ENCODE measurements at regions not wholly inside any gene's neighbourhood (a gene's known extent, or its start where the extent isn't known, plus 50 kb on each side); places are given as distances from the start of the nearest gene placed in this dataset.

DNA sequence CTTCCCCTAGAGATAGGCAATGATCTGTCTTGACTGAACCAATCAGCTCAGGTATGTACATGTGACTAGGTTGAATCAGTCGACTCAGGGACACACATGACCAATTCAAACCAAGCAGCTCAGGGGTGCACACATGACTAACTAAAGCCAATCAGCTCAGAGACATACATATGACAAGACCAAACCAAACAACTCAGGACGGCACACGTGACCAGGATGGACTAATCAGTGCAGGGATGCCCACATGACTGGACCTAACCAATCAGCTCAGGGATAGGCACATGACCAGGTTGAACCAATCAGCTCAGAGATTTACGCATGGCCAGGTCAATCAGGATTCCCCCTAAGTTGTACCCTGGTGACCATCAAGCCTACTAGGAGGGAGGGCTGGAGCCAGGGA, 310.3 kb downstream of the CDH26 start:
- no peak for TF ChIP-seq CTCF (IDR thresholded peaks at IDR 0.05)
- Mint-ChIP-seq H3K27me3 (ENCODE audit: low read depth) (peaks cover 28% of the 10 kb centered on the region), H3K27ac (ENCODE audit: unreplicated experiment) (no peak overlapping the region), H3K36me3 (ENCODE audit: low read depth) (no peaks in the 10 kb centered on the region), H3K9me3 (ENCODE audit: low read depth) (peaks cover 3% of the 10 kb centered on the region), H3K4me1 (ENCODE audit: low read depth) (no peaks in the 10 kb centered on the region), H3K4me3 (ENCODE audit: unreplicated experiment) (no peak overlapping the region)
- DNase-seq (ENCODE audit: low spot score): no peak

DNA sequence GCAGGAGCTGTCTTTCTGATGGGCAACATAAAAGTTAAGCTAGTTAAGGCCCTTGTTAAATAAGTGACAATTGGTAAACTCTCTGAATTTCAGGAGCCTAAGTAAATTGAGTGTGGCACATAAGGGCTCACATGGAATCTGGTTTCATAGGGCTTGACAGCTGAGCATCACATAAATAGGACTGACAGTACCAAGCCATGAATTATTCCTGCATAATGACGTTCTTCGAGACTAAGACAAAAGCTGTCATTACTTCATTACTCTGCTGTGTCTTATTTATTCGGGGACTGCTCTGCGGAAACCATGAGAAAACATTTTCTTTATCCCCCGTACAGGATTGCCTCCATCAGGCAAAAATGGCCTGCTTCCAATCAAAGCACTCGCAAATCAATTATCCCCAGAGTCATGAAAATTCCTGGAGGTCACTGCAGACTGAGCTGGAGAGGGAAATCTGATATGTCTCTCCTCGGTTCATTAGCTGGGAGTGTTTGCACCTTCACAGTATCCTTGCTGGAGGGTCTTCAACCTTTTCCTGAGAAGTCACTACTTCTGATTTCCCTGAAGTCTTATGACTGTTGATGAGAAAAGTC, 311.4 kb downstream of the CDH26 start:
- H3K4me3 Mint-ChIP-seq (ENCODE audit: unreplicated experiment): no peak overlapping the region
- H3K36me3 Mint-ChIP-seq (ENCODE audit: low read depth): no peaks in the 10 kb centered on the region
- H3K27ac Mint-ChIP-seq (ENCODE audit: unreplicated experiment): no peak overlapping the region
- no peaks in the 10 kb centered on the region for H3K4me1 Mint-ChIP-seq (ENCODE audit: low read depth)
- H3K27me3 Mint-ChIP-seq (ENCODE audit: low read depth): peaks cover 27% of the 10 kb centered on the region
- DNase-seq (ENCODE audit: low spot score): no peak
- no peak for TF ChIP-seq CTCF (IDR thresholded peaks at IDR 0.05)
- H3K9me3 Mint-ChIP-seq (ENCODE audit: low read depth): peaks cover 3% of the 10 kb centered on the region

GRCh38 chr20:60270341-60270740, 312.1 kb downstream of the CDH26 start:
- Mint-ChIP-seq H3K4me1 (ENCODE audit: low read depth) (no peaks in the 10 kb centered on the region), H3K4me3 (ENCODE audit: unreplicated experiment) (no peak overlapping the region), H3K36me3 (ENCODE audit: low read depth) (no peaks in the 10 kb centered on the region), H3K9me3 (ENCODE audit: low read depth) (peaks cover 3% of the 10 kb centered on the region), H3K27me3 (ENCODE audit: low read depth) (peaks cover 25% of the 10 kb centered on the region), H3K27ac (ENCODE audit: unreplicated experiment) (no peak overlapping the region)
- no peak for DNase-seq (ENCODE audit: low spot score)
- no peak for TF ChIP-seq CTCF (IDR thresholded peaks at IDR 0.05)

GRCh38 chr20:60271597-60271996, 313.4 kb downstream of the CDH26 start:
- peaks cover 3% of the 10 kb centered on the region for H3K9me3 Mint-ChIP-seq (ENCODE audit: low read depth)
- TF ChIP-seq CTCF (IDR thresholded peaks at IDR 0.05): peak; percentile 61
- no peak overlapping the region for H3K4me3 Mint-ChIP-seq (ENCODE audit: unreplicated experiment)
- no peak overlapping the region for H3K27ac Mint-ChIP-seq (ENCODE audit: unreplicated experiment)
- H3K4me1 Mint-ChIP-seq (ENCODE audit: low read depth): no peaks in the 10 kb centered on the region
- H3K36me3 Mint-ChIP-seq (ENCODE audit: low read depth): no peaks in the 10 kb centered on the region
- DNase-seq (ENCODE audit: low spot score): no peak
- peaks cover 21% of the 10 kb centered on the region for H3K27me3 Mint-ChIP-seq (ENCODE audit: low read depth)

DNA sequence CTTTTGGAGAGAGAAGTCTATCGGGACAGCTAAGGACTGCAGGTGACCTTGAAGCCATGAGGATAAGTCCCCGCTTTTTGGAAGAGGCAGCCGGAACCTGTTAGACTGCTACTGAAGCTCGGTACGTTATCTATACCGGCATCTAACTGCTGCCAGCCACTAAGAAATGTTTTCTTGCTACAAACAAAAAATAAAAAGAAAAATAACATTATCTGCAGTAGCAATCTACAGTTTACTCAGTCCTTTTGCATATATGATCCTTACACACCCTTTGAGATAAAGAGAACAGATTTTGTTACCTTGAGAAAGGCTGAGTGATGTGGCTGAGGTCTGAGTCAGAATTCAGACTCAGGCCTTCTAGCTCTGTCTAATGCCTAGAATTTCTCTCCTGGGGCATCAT, 314.6 kb downstream of the CDH26 start:
- Mint-ChIP-seq H3K27ac (ENCODE audit: unreplicated experiment) (no peak overlapping the region), H3K4me3 (ENCODE audit: unreplicated experiment) (no peak overlapping the region), H3K27me3 (ENCODE audit: low read depth) (peaks cover 18% of the 10 kb centered on the region), H3K9me3 (ENCODE audit: low read depth) (peaks cover 3% of the 10 kb centered on the region), H3K36me3 (ENCODE audit: low read depth) (no peaks in the 10 kb centered on the region), H3K4me1 (ENCODE audit: low read depth) (no peaks in the 10 kb centered on the region)
- no peak for DNase-seq (ENCODE audit: low spot score)
- no peak for TF ChIP-seq CTCF (IDR thresholded peaks at IDR 0.05)
